ENCODE measurements at regions not wholly inside any gene's neighbourhood (a gene's known extent, or its start where the extent isn't known, plus 50 kb on each side); places are given as distances from the start of the nearest gene placed in this dataset.

DNA sequence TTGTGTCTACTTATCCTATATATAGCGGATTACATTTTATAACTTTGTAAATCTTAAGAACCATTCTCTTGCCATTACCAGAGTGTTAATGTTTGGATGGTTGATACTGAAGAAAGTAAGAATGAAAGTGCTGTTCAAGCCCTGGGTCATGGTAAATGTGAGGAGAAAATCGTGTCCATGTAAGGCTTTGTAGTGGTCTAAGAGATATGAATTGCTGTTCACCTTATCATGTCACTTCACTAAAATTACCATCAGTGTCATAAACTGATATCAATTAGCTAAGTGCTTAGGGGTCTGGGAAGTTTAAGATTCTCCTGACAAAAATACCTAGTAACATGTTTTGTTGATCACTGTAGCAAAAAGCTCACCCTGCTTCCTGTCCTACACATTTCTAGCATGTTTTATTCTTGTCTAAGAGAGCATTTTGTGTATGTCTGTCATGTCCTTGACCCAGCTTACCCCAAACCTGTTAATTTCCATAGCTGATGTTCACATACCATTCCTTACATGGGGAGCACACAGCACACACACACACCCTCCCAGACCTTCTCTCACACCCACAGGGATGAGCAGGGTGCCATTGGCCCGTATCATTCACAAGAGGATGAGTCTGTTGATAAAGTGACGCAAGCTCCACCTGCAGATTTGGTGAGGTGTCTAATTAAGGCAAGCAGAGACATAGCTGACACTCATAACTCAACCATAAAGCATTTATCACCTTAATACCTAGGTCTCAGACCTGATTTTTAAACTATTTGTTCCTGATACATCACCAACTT, 125.1 kb upstream of the PAM start:
- TF ChIP-seq, protein P1, sequence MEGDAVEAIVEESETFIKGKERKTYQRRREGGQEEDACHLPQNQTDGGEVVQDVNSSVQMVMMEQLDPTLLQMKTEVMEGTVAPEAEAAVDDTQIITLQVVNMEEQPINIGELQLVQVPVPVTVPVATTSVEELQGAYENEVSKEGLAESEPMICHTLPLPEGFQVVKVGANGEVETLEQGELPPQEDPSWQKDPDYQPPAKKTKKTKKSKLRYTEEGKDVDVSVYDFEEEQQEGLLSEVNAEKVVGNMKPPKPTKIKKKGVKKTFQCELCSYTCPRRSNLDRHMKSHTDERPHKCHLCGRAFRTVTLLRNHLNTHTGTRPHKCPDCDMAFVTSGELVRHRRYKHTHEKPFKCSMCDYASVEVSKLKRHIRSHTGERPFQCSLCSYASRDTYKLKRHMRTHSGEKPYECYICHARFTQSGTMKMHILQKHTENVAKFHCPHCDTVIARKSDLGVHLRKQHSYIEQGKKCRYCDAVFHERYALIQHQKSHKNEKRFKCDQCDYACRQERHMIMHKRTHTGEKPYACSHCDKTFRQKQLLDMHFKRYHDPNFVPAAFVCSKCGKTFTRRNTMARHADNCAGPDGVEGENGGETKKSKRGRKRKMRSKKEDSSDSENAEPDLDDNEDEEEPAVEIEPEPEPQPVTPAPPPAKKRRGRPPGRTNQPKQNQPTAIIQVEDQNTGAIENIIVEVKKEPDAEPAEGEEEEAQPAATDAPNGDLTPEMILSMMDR (IDR thresholded peaks at IDR 0.05; ENCODE audit: insufficient read depth, low read depth, low read length) = no peak
- TF ChIP-seq EZH2 (IDR thresholded peaks at IDR 0.05; ENCODE audit: insufficient read depth, low read length) = no peak
